ENCODE measurements at regions not wholly inside any gene's neighbourhood (a gene's known extent, or its start where the extent isn't known, plus 50 kb on each side); places are given as distances from the start of the nearest gene placed in this dataset.

- Histone ChIP-seq H3K79me2 (replicated peaks; ENCODE audit: insufficient read depth, low read length) (no peaks in the 10 kb centered on the region), H2AFZ (ENCODE audit: low read depth, low read length) (no peak overlapping the region), H4K20me1 (ENCODE audit: insufficient read depth) (no peaks in the 10 kb centered on the region), H3K36me3 (ENCODE audit: insufficient read depth, low read length) (no peaks in the 10 kb centered on the region), H3K4me2 (ENCODE audit: low read length) (no peak overlapping the region), H3K9me3 (ENCODE audit: low read length) (no peaks in the 10 kb centered on the region), H3K9me2 (ENCODE audit: insufficient read depth, low read length) (no peaks in the 10 kb centered on the region), H3K4me3 (ENCODE audit: low read length) (no peak overlapping the region), H3K27ac (ENCODE audit: low read length) (no peak overlapping the region), H3K27me3 (ENCODE audit: insufficient read depth, low read depth, low read length) (no peaks in the 10 kb centered on the region), H3K9ac (ENCODE audit: low read length) (no peak overlapping the region), H3F3A (ENCODE audit: insufficient read depth, low read length, poor library complexity, severe bottlenecking) (no peaks in the 10 kb centered on the region)
- TF ChIP-seq EZH2 (IDR thresholded peaks at IDR 0.05; ENCODE audit: borderline replicate concordance, insufficient read depth, low read length, poor library complexity, severe bottlenecking), result no peak
- TF ChIP-seq RAD21 (conservative IDR thresholded peaks at IDR 0.05), result no peak
- no peak for TF ChIP-seq MXI1 (conservative IDR thresholded peaks at IDR 0.05; ENCODE audit: poor library complexity, severe bottlenecking)
Measured at GRCh38 chr5:63262185-63262981, 683.8 kb downstream of the LRRC70 start.

GRCh38 chr5:63261695-63262094 is 683.1 kb downstream of the LRRC70 start:
- H3K9me2 ChIP-seq (ENCODE audit: insufficient read depth, low read length), result no peaks in the 10 kb centered on the region

More at GRCh38 chr5:63261695-63262094, 683.1 kb downstream of the LRRC70 start:
- Histone ChIP-seq H2AFZ (ENCODE audit: low read depth, low read length) (no peak overlapping the region), H3K9me3 (ENCODE audit: low read length) (no peaks in the 10 kb centered on the region), H3K36me3 (ENCODE audit: insufficient read depth, low read length) (no peaks in the 10 kb centered on the region), H3K4me2 (ENCODE audit: low read length) (no peak overlapping the region), H4K20me1 (ENCODE audit: insufficient read depth) (no peaks in the 10 kb centered on the region), H3K4me3 (ENCODE audit: low read length) (no peak overlapping the region), H3F3A (ENCODE audit: insufficient read depth, low read length, poor library complexity, severe bottlenecking) (no peaks in the 10 kb centered on the region), H3K27me3 (ENCODE audit: insufficient read depth, low read depth, low read length) (no peaks in the 10 kb centered on the region), H3K79me2 (replicated peaks; ENCODE audit: insufficient read depth, low read length) (no peaks in the 10 kb centered on the region), H3K27ac (ENCODE audit: low read length) (no peak overlapping the region), H3K9ac (ENCODE audit: low read length) (no peak overlapping the region)
- TF ChIP-seq EP300 (conservative IDR thresholded peaks at IDR 0.05; ENCODE audit: poor library complexity, severe bottlenecking) (no peak), CTCF (IDR thresholded peaks at IDR 0.05; ENCODE audit: poor library complexity, severe bottlenecking) (no peak), SMC3 (conservative IDR thresholded peaks at IDR 0.05; ENCODE audit: poor library complexity) (no peak), POLR2AphosphoS5 (IDR thresholded peaks at IDR 0.05) (no peak), TAF1 (IDR thresholded peaks at IDR 0.05; ENCODE audit: low read depth) (no peak), RAD21 (conservative IDR thresholded peaks at IDR 0.05) (no peak), MXI1 (conservative IDR thresholded peaks at IDR 0.05; ENCODE audit: poor library complexity, severe bottlenecking) (no peak), EZH2 (IDR thresholded peaks at IDR 0.05; ENCODE audit: borderline replicate concordance, insufficient read depth, low read length, poor library complexity, severe bottlenecking) (no peak), REST (IDR thresholded peaks at IDR 0.05; ENCODE audit: borderline replicate concordance) (no peak)
